GM19240 (cell line): ENCODE measurements at regions not wholly inside any gene's neighbourhood (a gene's known extent, or its start where the extent isn't known, plus 50 kb on each side); places are given as distances from the start of the nearest gene placed in this dataset.
"Not testable (repeated sequence)": the region's sequence is repeated elsewhere in the genome, so short reads cannot be mapped to it uniquely, and the experiment has no call there.

ENCODE experiments used
- DNase-seq: peaks from one replicate; pipeline ENCODE4 v3.0.0; 2011; ENCODE audit warnings: low spot score; ENCODE audit not compliant: insufficient read length

GRCh38 chr12:87344699-87345098 is 684.5 kb downstream of the C12orf50 start:
- DNase-seq, result no peak

- DNase-seq, result no peak
Measured at GRCh38 chr12:87338681-87339080, 690.5 kb downstream of the C12orf50 start.

GRCh38 chr12:87336814-87337336 is 692.3 kb downstream of the C12orf50 start:
- no peak for DNase-seq

GRCh38 chr12:87332987-87333726 is 696.0 kb downstream of the C12orf50 start:
- DNase-seq, result no peak

- DNase-seq, result not testable (repeated sequence)
Measured at GRCh38 chr12:87330071-87330555, 699.1 kb downstream of the C12orf50 start.

GRCh38 chr12:87329076-87329863 is 699.9 kb downstream of the C12orf50 start:
- no peak for DNase-seq

GRCh38 chr12:87323369-87323768 is 705.8 kb downstream of the C12orf50 start:
- no peak for DNase-seq

- no peak for DNase-seq
Measured at GRCh38 chr12:87320724-87321123, 708.5 kb downstream of the C12orf50 start.

GRCh38 chr12:87317302-87317701 is 711.9 kb downstream of the C12orf50 start:
- no peak for DNase-seq

GRCh38 chr12:87311206-87311605 is 718.0 kb downstream of the C12orf50 start:
- DNase-seq, result no peak

GRCh38 chr12:87310126-87310525 is 719.1 kb downstream of the C12orf50 start:
- no peak for DNase-seq

GRCh38 chr12:87305481-87305880 is 723.7 kb downstream of the C12orf50 start:
- DNase-seq, result no peak

GRCh38 chr12:87304406-87304805 is 724.8 kb downstream of the C12orf50 start:
- no peak for DNase-seq

- DNase-seq, result no peak
Measured at GRCh38 chr12:87303396-87304012, 725.7 kb downstream of the C12orf50 start.

- DNase-seq, result no peak
Measured at GRCh38 chr12:87302126-87302745, 727.0 kb downstream of the C12orf50 start.

- no peak for DNase-seq
Measured at GRCh38 chr12:87290505-87290904, 738.7 kb downstream of the C12orf50 start.

GRCh38 chr12:87283886-87284285 is 745.3 kb downstream of the C12orf50 start:
- no peak for DNase-seq

- no peak for DNase-seq
Measured at GRCh38 chr12:87283111-87283510, 746.1 kb downstream of the C12orf50 start.

GRCh38 chr12:87280893-87281292 is 748.3 kb downstream of the C12orf50 start:
- no peak for DNase-seq

- DNase-seq, result peak; percentile 5
Measured at GRCh38 chr12:87280356-87280755, 748.8 kb downstream of the C12orf50 start.

- no peak for DNase-seq
Measured at GRCh38 chr12:87274594-87275245, 754.5 kb downstream of the C12orf50 start.
